Fibroblast of mammary gland (primary cell): ENCODE measurements at regions not wholly inside any gene's neighbourhood (a gene's known extent, or its start where the extent isn't known, plus 50 kb on each side); places are given as distances from the start of the nearest gene placed in this dataset.

ENCODE experiments used
- DNase-seq: peaks from one replicate; pipeline ENCODE4 v3.0.0-alpha.2; 2010; ENCODE audit warnings: low read depth
- H3K4me3 ChIP-seq: 2 replicates; pipeline ENCODE4 v1.5.1; 2011; ENCODE audit warnings: low read depth, mild to moderate bottlenecking, low read length, moderate library complexity; ENCODE audit not compliant: control insufficient read depth
- CTCF ChIP-seq: conservative IDR thresholded peaks from 2 replicates; pipeline ENCODE4 v1.5.1; 2011; ENCODE audit warnings: low read depth, low read length, inconsistent platforms; ENCODE audit not compliant: control insufficient read depth, insufficient read depth

DNA sequence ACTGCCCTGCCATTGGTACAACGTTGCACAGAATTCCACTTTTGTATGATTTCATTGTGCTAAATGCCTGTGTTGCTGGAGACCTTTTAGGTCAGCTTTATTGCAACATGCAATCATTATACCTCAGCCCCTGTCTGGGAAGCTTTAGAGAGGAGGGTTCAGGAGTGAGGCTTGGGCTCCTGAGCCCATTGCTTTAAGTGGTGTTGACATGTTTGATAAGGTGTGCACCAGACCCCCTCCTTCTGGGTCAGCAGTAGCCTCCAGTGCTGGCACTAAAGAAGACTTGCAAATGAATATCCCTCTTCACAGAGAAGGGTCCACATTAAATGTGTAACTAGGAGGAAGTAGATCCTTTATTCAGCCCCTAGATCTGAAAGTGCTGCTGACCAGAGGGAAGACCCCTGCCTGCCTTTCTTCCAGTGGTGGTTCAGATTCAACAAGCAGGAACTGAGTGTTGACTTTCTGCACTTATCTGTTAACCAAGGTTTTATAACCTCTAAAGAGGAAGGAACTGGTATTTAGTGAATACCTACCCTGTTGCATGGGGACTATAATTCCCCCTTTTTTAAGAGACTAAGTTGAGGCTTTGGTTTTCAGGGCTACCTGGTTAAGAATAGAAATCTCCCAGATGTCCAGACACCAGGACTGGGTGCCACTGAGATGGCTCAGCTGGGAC, 369.4 kb upstream of the IGFBP3 start:
- peak; percentile 23 for DNase-seq
- TF ChIP-seq CTCF, result no peak
- no peak overlapping the region for H3K4me3 ChIP-seq

DNA sequence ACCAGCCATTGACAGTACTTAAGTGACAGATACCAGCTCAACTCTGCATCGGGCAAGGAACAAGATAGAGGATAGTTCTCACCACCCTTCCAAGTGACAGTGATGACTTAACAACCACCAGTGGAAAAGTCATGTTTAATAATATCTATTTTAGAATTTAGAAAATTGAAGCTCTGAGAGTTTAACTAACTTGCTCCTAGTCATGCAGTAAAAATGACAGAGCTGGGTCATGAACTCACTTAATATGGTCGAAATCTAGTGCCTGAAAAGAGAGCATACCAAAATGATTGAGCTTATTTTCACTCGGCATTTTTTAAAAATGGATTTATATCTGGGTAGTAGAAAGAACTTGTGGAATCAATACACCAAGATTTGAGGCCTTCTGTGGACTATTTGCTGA, 367.8 kb upstream of the IGFBP3 start:
- no peak for TF ChIP-seq CTCF
- no peak overlapping the region for H3K4me3 ChIP-seq
- no peak for DNase-seq

GRCh38 chr7:46288010-46288409, 366.9 kb upstream of the IGFBP3 start:
- no peak for TF ChIP-seq CTCF
- H3K4me3 ChIP-seq, result no peak overlapping the region
- no peak for DNase-seq

- TF ChIP-seq CTCF, result no peak
- DNase-seq, result no peak
- no peak overlapping the region for H3K4me3 ChIP-seq
Measured at GRCh38 chr7:46286957-46287356, 365.9 kb upstream of the IGFBP3 start.

GRCh38 chr7:46286356-46286755, 365.3 kb upstream of the IGFBP3 start:
- H3K4me3 ChIP-seq, result no peak overlapping the region
- no peak for TF ChIP-seq CTCF
- no peak for DNase-seq

- peak; percentile 12 for DNase-seq
- no peak overlapping the region for H3K4me3 ChIP-seq
- no peak for TF ChIP-seq CTCF
Measured at GRCh38 chr7:46285878-46286277, 364.8 kb upstream of the IGFBP3 start.

GRCh38 chr7:46283852-46284251, 362.8 kb upstream of the IGFBP3 start:
- TF ChIP-seq CTCF, result no peak
- no peak overlapping the region for H3K4me3 ChIP-seq
- peak; percentile 29 for DNase-seq
